GM18508 (cell line): ENCODE measurements at regions not wholly inside any gene's neighbourhood (a gene's known extent, or its start where the extent isn't known, plus 50 kb on each side); places are given as distances from the start of the nearest gene placed in this dataset.

Experiments
- ATAC-seq: cut with Tn5 transposase; IDR thresholded peaks from one replicate; pipeline ENCODE4 v1.9.1; 2021; ENCODE audit warnings: moderate number of reproducible peaks; ENCODE audit not compliant: insufficient read depth, unreplicated experiment

DNA sequence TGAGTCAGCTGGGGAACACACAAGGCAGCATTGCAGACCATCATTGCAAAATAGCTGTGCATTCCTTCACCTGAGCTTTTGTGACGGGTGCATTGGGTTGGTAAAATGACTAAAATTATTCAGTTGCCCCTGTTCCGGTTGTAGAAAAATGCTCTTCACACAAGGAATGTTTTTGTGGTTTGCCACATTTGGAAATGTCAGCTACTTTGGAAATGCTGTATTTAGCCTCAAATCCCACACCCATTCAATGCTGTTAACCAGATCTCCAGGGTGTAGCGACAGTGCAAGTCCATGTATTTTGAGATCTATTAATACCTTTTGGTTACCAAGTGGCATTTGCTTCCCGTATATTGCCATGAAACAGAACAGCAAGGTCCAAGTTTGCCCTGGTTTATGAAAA lies 201.2 kb downstream of the FOXA2 start:
- no peak for ATAC-seq

DNA sequence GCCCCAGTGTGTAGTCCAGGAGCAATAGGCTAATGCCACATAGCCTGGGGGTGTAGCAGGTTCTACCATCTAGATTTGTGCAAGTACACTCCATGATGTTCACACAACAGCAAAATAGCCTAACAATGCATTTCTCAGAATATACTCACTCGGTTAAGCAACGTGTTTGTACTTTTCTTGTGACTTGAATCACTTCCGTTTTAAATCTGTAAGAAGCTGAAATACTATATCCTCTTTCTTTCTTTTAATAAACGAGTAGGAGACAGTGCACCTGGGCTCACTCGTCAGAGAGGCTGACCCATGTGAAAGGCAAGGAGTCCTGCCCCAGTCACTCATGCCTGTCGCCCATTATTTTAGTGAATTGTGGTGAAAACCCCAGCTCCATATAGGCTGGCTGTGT lies 201.6 kb downstream of the FOXA2 start:
- ATAC-seq = no peak

GRCh38 chr20:22381812-22382416 lies 202.5 kb downstream of the FOXA2 start:
- ATAC-seq = no peak

DNA sequence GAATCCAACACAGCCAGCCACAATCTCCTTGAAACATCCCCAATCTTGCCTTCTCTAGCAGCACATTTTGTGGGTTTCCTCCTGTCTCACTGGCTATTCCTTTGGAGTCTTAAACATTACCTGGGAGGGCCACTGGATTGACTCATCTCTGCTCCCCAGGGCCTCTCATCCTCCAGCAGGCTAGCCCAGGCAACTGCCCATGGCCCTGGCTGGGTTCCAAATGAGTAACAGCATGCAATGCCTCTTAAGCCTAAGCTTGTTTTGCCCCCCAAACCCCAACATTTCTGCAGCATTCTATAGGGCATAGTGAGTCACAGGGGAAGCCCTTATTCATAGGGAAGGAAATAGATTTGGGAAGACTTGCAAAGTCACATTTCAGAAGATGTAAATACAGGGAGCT lies 204.9 kb downstream of the FOXA2 start:
- ATAC-seq = no peak

GRCh38 chr20:22374678-22375590 lies 209.4 kb downstream of the FOXA2 start:
- no peak for ATAC-seq

GRCh38 chr20:22374066-22374465 lies 210.3 kb downstream of the FOXA2 start:
- no peak for ATAC-seq

- no peak for ATAC-seq
These were observed 211.0 kb downstream of the FOXA2 start for GRCh38 chr20:22373164-22373895.

- peak; percentile 96 for ATAC-seq
These were observed 212.5 kb downstream of the FOXA2 start for GRCh38 chr20:22371843-22372242.

- no peak for ATAC-seq
These were observed 214.2 kb downstream of the FOXA2 start for GRCh38 chr20:22370137-22370536.

DNA sequence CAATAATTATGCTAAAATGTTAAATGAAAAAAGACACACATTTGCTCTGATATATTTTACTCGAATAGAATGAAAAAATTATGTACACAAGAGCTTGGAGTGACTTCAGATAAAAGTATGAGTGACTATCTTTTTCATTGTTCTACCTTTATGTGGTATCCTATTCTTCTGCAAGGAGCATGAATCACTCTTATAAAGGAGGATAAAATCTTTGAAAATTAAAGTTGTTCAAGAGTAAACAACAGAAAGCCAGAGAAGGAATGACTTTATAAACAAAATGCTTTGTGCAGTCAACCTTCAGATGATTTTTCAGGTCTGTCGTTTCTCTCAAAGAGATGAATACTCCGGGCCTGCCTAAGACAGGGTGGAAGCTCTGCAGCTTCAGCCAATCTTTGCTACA lies 215.3 kb downstream of the FOXA2 start:
- ATAC-seq = no peak

GRCh38 chr20:22368235-22368634 lies 216.1 kb downstream of the FOXA2 start:
- no peak for ATAC-seq

- no peak for ATAC-seq
These were observed 217.7 kb downstream of the FOXA2 start for GRCh38 chr20:22366631-22367030.

DNA sequence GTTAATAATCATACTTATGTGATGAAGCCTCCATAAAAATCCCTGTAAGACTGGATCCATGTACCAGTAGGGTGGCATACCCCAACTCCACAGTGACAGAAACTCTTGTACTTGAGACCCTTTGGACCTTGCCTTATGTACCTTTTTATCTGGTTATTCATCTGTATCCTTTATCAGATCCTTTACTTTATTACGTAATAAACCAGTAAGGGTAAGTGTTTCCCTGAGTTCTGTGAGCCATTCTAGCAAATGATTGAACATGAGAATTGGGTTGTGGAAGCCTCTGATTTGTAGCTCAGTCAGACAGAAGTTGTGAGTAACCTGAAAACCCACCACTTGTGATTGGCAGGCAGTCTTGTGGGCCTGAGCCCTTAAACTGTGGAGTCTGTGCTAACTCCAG lies 229.7 kb downstream of the FOXA2 start:
- ATAC-seq = no peak

- ATAC-seq = no peak
These were observed 230.8 kb downstream of the FOXA2 start for GRCh38 chr20:22353586-22353985.

GRCh38 chr20:22352019-22352418 lies 232.4 kb downstream of the FOXA2 start:
- ATAC-seq = no peak

- ATAC-seq = no peak
These were observed 233.7 kb downstream of the FOXA2 start for GRCh38 chr20:22350624-22351023.

GRCh38 chr20:22348010-22348409 lies 236.4 kb downstream of the FOXA2 start:
- ATAC-seq = no peak

- no peak for ATAC-seq
These were observed 237.7 kb downstream of the FOXA2 start for GRCh38 chr20:22346716-22347115.

- ATAC-seq = no peak
These were observed 240.8 kb downstream of the FOXA2 start for GRCh38 chr20:22343612-22344011.

- ATAC-seq = no peak
These were observed 242.0 kb downstream of the FOXA2 start for GRCh38 chr20:22342410-22342809.

DNA sequence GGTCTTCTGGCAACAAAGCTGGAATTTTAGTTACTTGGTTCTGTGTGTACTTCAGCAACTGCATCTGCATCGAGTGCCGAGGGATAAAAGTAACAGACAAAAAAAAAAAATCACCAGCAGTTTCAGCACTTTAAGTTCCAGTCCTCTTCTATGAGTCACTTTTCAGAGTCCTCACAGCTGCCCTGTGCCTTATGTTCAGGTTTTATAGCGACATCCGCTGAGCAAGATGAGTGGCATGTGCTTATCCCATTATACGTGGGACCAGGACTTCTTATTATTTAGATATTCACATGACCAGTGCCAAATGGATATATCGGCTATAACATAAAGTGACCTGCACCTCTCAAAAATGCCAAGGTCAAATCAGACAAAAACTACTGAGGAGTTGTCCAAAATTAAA lies 242.9 kb downstream of the FOXA2 start:
- no peak for ATAC-seq
